ENCODE measurements at regions not wholly inside any gene's neighbourhood (a gene's known extent, or its start where the extent isn't known, plus 50 kb on each side); places are given as distances from the start of the nearest gene placed in this dataset.

DNA sequence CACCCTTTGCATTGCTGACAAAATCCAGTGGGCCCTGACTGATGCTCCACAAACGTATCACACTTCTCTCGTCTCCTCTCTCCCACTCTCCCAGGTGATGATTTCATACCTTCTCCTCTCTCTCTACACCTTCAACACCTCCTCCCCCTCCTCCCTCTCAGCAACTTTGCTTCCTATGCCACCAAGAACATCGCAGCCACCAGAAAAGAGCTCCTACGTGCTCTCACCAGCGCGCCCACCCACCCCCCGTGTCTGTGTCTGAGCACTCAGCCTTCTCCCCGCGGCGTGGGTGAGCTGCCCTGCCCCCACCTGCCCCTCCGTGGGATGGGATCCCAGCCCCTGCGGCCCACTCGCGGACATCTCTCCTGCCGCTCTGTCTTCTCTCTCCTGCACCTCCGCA, 55.1 kb upstream of the COX20 start:
- Histone ChIP-seq H3K9ac (ENCODE audit: low read length) (no peak overlapping the region), H4K20me1 (ENCODE audit: insufficient read depth) (no peaks in the 10 kb centered on the region), H3K4me2 (ENCODE audit: low read length) (no peak overlapping the region), H3K36me3 (ENCODE audit: control insufficient read depth in 1 of 2, insufficient read depth in 2 of 2, low read length in 2 of 2) (no peaks in the 10 kb centered on the region), H3K9me3 (ENCODE audit: control insufficient read depth in 1 of 2, insufficient read depth in 1 of 2, low read depth in 1 of 2, low read length in 2 of 2) (no peaks in the 10 kb centered on the region), H3K27me3 (ENCODE audit: insufficient read depth, low read length) (no peaks in the 10 kb centered on the region), H2AFZ (ENCODE audit: low read depth, low read length, poor library complexity, severe bottlenecking) (no peak overlapping the region), H3K4me1 (ENCODE audit: control insufficient read depth in 1 of 2, insufficient read depth in 2 of 2, low read length in 2 of 2) (peaks cover 5 to 8% of the 10 kb centered on the region in 2 experiments; a peak in 3 of 4 replicates), H3K79me2 (ENCODE audit: insufficient read depth, low read length) (no peaks in the 10 kb centered on the region), H3K4me3 (replicated peaks in 1 of 2; ENCODE audit: low read depth in 1 of 2, low read length in 2 of 2) (no peak overlapping the region), H3K27ac (ENCODE audit: low read depth, low read length) (no peak overlapping the region), H3K9me2 (ENCODE audit: insufficient read depth) (no peaks in the 10 kb centered on the region)
- DNase-seq (ENCODE audit: low read depth, low spot score) (no peak), ATAC-seq (no peak)
- no TSS peak for BruUV-seq (replicated peaks)
- ChIA-PET CTCF (interaction anchor here (1.4 kb wide), 1 partner anchor 176 kb away, joined by 3 read pairs; no protein-coding TSS in a partner anchor), POLR2A (no interaction called here), RAD21 (ENCODE audit: low non-redundant PET in 1 of 2, low total read pairs in 2 of 2, uncharacterized antibody in 2 of 2, unreplicated experiment in 2 of 2) (no interaction called here)
- TF ChIP-seq TCF7L2 (IDR thresholded peaks at IDR 0.05; ENCODE audit: borderline replicate concordance, extremely low read depth, insufficient read depth, insufficient read length) (no peak), POLR2AphosphoS5 (IDR thresholded peaks at IDR 0.05; ENCODE audit: low read depth, low read length) (no peak), CBX3 (IDR thresholded peaks at IDR 0.05; ENCODE audit: low read depth) (no peak), JUND (IDR thresholded peaks at IDR 0.05) (no peak), YY1 (IDR thresholded peaks at IDR 0.05; ENCODE audit: extremely low read depth, insufficient replicate concordance, low read depth, low read length) (no peak), SP1 (IDR thresholded peaks at IDR 0.05; ENCODE audit: low read depth) (no peak), RAD21 (IDR thresholded peaks at IDR 0.05; ENCODE audit: low read depth) (no peak), CEBPB (IDR thresholded peaks at IDR 0.05; ENCODE audit: low read depth) (no peak), ELF1 (IDR thresholded peaks at IDR 0.05; ENCODE audit: borderline replicate concordance, low read depth) (no peak), EZH2phosphoT487 (IDR thresholded peaks at IDR 0.05; ENCODE audit: borderline replicate concordance) (no peak), ZFX (IDR thresholded peaks at IDR 0.05) (no peak), EZH2 (IDR thresholded peaks at IDR 0.05) (no peak), EGR1 (IDR thresholded peaks at IDR 0.05; ENCODE audit: low read depth) (no peak), ZNF274 (IDR thresholded peaks at IDR 0.05; ENCODE audit: low read depth, low read length) (no peak)
- TF ChIP-seq, protein P1, sequence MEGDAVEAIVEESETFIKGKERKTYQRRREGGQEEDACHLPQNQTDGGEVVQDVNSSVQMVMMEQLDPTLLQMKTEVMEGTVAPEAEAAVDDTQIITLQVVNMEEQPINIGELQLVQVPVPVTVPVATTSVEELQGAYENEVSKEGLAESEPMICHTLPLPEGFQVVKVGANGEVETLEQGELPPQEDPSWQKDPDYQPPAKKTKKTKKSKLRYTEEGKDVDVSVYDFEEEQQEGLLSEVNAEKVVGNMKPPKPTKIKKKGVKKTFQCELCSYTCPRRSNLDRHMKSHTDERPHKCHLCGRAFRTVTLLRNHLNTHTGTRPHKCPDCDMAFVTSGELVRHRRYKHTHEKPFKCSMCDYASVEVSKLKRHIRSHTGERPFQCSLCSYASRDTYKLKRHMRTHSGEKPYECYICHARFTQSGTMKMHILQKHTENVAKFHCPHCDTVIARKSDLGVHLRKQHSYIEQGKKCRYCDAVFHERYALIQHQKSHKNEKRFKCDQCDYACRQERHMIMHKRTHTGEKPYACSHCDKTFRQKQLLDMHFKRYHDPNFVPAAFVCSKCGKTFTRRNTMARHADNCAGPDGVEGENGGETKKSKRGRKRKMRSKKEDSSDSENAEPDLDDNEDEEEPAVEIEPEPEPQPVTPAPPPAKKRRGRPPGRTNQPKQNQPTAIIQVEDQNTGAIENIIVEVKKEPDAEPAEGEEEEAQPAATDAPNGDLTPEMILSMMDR (IDR thresholded peaks at IDR 0.05 in 2 of 3, conservative IDR thresholded peaks at IDR 0.05 in 1 of 3; ENCODE audit: borderline replicate concordance in 1 of 3, insufficient read depth in 1 of 3, low read depth in 2 of 3, low read length in 2 of 3): no peak
- TF ChIP-seq, protein P2, sequence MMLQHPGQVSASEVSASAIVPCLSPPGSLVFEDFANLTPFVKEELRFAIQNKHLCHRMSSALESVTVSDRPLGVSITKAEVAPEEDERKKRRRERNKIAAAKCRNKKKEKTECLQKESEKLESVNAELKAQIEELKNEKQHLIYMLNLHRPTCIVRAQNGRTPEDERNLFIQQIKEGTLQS (IDR thresholded peaks at IDR 0.05): no peak
- TF ChIP-seq, protein P3, sequence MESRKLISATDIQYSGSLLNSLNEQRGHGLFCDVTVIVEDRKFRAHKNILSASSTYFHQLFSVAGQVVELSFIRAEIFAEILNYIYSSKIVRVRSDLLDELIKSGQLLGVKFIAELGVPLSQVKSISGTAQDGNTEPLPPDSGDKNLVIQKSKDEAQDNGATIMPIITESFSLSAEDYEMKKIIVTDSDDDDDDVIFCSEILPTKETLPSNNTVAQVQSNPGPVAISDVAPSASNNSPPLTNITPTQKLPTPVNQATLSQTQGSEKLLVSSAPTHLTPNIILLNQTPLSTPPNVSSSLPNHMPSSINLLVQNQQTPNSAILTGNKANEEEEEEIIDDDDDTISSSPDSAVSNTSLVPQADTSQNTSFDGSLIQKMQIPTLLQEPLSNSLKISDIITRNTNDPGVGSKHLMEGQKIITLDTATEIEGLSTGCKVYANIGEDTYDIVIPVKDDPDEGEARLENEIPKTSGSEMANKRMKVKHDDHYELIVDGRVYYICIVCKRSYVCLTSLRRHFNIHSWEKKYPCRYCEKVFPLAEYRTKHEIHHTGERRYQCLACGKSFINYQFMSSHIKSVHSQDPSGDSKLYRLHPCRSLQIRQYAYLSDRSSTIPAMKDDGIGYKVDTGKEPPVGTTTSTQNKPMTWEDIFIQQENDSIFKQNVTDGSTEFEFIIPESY (IDR thresholded peaks at IDR 0.05; ENCODE audit: extremely low read depth, insufficient replicate concordance, low read length): no peak
- TF ChIP-seq, protein P4, sequence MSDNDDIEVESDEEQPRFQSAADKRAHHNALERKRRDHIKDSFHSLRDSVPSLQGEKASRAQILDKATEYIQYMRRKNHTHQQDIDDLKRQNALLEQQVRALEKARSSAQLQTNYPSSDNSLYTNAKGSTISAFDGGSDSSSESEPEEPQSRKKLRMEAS (IDR thresholded peaks at IDR 0.05): no peak
- intact Hi-C loops (cut with micrococcal nuclease): no loop called here

Measured in HCT116 (cell line).